ENCODE measurements at regions not wholly inside any gene's neighbourhood (a gene's known extent, or its start where the extent isn't known, plus 50 kb on each side); places are given as distances from the start of the nearest gene placed in this dataset.

GRCh38 chr20:50387218-50387995 is 122.8 kb upstream of the PTPN1 start:
- Histone ChIP-seq H3K9me3 (ENCODE audit: control insufficient read depth in 1 of 2, low read length in 2 of 2) (no peaks in the 10 kb centered on the region), H3K9ac (ENCODE audit: low read depth in 1 of 2, low read length in 2 of 2) (no peak overlapping the region), H3K27me3 (ENCODE audit: control insufficient read depth in 1 of 2, insufficient read depth in 2 of 2, low read length in 2 of 2) (no peaks in the 10 kb centered on the region), H3K4me3 (ENCODE audit: low read depth in 1 of 2, low read length in 2 of 2) (no peak overlapping the region), H3K27ac (ENCODE audit: low read depth, low read length) (no peak overlapping the region), H3K4me1 (ENCODE audit: control insufficient read depth in 1 of 2, insufficient read depth in 2 of 2, low read length in 2 of 2) (peaks cover 51 to 78% of the 10 kb centered on the region in 2 donors), H3K36me3 (ENCODE audit: control insufficient read depth in 1 of 2, insufficient read depth in 2 of 2, low read length in 2 of 2) (no peaks in the 10 kb centered on the region)

- Histone ChIP-seq H3K36me3 (ENCODE audit: control insufficient read depth in 1 of 2, insufficient read depth in 2 of 2, low read length in 2 of 2) (no peaks in the 10 kb centered on the region), H3K27ac (ENCODE audit: low read depth, low read length) (no peak overlapping the region), H3K9me3 (ENCODE audit: control insufficient read depth in 1 of 2, low read length in 2 of 2) (no peaks in the 10 kb centered on the region), H3K27me3 (ENCODE audit: control insufficient read depth in 1 of 2, insufficient read depth in 2 of 2, low read length in 2 of 2) (no peaks in the 10 kb centered on the region), H3K4me3 (ENCODE audit: low read depth in 1 of 2, low read length in 2 of 2) (no peak overlapping the region), H3K4me1 (ENCODE audit: control insufficient read depth in 1 of 2, insufficient read depth in 2 of 2, low read length in 2 of 2) (peaks cover 47 to 73% of the 10 kb centered on the region in 2 donors), H3K9ac (ENCODE audit: low read depth in 1 of 2, low read length in 2 of 2) (no peak overlapping the region)
Measured at GRCh38 chr20:50387996-50388332, 122.2 kb upstream of the PTPN1 start.

- no peak overlapping the region for H3K4me3 ChIP-seq (ENCODE audit: low read depth in 1 of 2, low read length in 2 of 2)
- H3K27me3 ChIP-seq (ENCODE audit: control insufficient read depth in 1 of 2, insufficient read depth in 2 of 2, low read length in 2 of 2), result no peaks in the 10 kb centered on the region
- H3K4me1 ChIP-seq (ENCODE audit: control insufficient read depth in 1 of 2, insufficient read depth in 2 of 2, low read length in 2 of 2), result peaks cover 45 to 67% of the 10 kb centered on the region in 2 donors
- no peak overlapping the region for H3K9ac ChIP-seq (ENCODE audit: low read depth in 1 of 2, low read length in 2 of 2)
- H3K9me3 ChIP-seq (ENCODE audit: control insufficient read depth in 1 of 2, low read length in 2 of 2), result no peaks in the 10 kb centered on the region
- H3K27ac ChIP-seq (ENCODE audit: low read depth, low read length), result peak overlapping the region; percentile 5
- H3K36me3 ChIP-seq (ENCODE audit: control insufficient read depth in 1 of 2, insufficient read depth in 2 of 2, low read length in 2 of 2), result no peaks in the 10 kb centered on the region
Measured at GRCh38 chr20:50388733-50389437, 121.3 kb upstream of the PTPN1 start.

GRCh38 chr20:50389438-50389807 is 120.8 kb upstream of the PTPN1 start:
- Histone ChIP-seq H3K4me1 (ENCODE audit: control insufficient read depth in 1 of 2, insufficient read depth in 2 of 2, low read length in 2 of 2) (peaks cover 45 to 69% of the 10 kb centered on the region in 2 donors), H3K9me3 (ENCODE audit: control insufficient read depth in 1 of 2, low read length in 2 of 2) (no peaks in the 10 kb centered on the region), H3K27me3 (ENCODE audit: control insufficient read depth in 1 of 2, insufficient read depth in 2 of 2, low read length in 2 of 2) (no peaks in the 10 kb centered on the region), H3K9ac (ENCODE audit: low read depth in 1 of 2, low read length in 2 of 2) (no peak overlapping the region), H3K36me3 (ENCODE audit: control insufficient read depth in 1 of 2, insufficient read depth in 2 of 2, low read length in 2 of 2) (no peaks in the 10 kb centered on the region), H3K4me3 (ENCODE audit: low read depth in 1 of 2, low read length in 2 of 2) (no peak overlapping the region), H3K27ac (ENCODE audit: low read depth, low read length) (no peak overlapping the region)

- Histone ChIP-seq H3K27ac (ENCODE audit: low read depth, low read length) (no peak overlapping the region), H3K36me3 (ENCODE audit: control insufficient read depth in 1 of 2, insufficient read depth in 2 of 2, low read length in 2 of 2) (no peaks in the 10 kb centered on the region), H3K4me1 (ENCODE audit: control insufficient read depth in 1 of 2, insufficient read depth in 2 of 2, low read length in 2 of 2) (peaks cover 40 to 67% of the 10 kb centered on the region in 2 donors), H3K9me3 (ENCODE audit: control insufficient read depth in 1 of 2, low read length in 2 of 2) (no peaks in the 10 kb centered on the region), H3K9ac (ENCODE audit: low read depth in 1 of 2, low read length in 2 of 2) (peak overlapping the region in 1 of 2 donors; percentile 22), H3K4me3 (ENCODE audit: low read depth in 1 of 2, low read length in 2 of 2) (no peak overlapping the region), H3K27me3 (ENCODE audit: control insufficient read depth in 1 of 2, insufficient read depth in 2 of 2, low read length in 2 of 2) (no peaks in the 10 kb centered on the region)
Measured at GRCh38 chr20:50389808-50390684, 120.1 kb upstream of the PTPN1 start.

GRCh38 chr20:50390685-50391443 is 119.3 kb upstream of the PTPN1 start:
- no peaks in the 10 kb centered on the region for H3K36me3 ChIP-seq (ENCODE audit: control insufficient read depth in 1 of 2, insufficient read depth in 2 of 2, low read length in 2 of 2)
- H3K4me3 ChIP-seq (ENCODE audit: low read depth in 1 of 2, low read length in 2 of 2), result no peak overlapping the region
- peaks cover 37 to 68% of the 10 kb centered on the region in 2 donors for H3K4me1 ChIP-seq (ENCODE audit: control insufficient read depth in 1 of 2, insufficient read depth in 2 of 2, low read length in 2 of 2)
- H3K27me3 ChIP-seq (ENCODE audit: control insufficient read depth in 1 of 2, insufficient read depth in 2 of 2, low read length in 2 of 2), result no peaks in the 10 kb centered on the region
- no peaks in the 10 kb centered on the region for H3K9me3 ChIP-seq (ENCODE audit: control insufficient read depth in 1 of 2, low read length in 2 of 2)
- no peak overlapping the region for H3K27ac ChIP-seq (ENCODE audit: low read depth, low read length)
- peak overlapping the region in 1 of 2 donors; percentile 22 for H3K9ac ChIP-seq (ENCODE audit: low read depth in 1 of 2, low read length in 2 of 2)

GRCh38 chr20:50391444-50392137 is 118.6 kb upstream of the PTPN1 start:
- Histone ChIP-seq H3K9me3 (ENCODE audit: control insufficient read depth in 1 of 2, low read length in 2 of 2) (no peaks in the 10 kb centered on the region), H3K36me3 (ENCODE audit: control insufficient read depth in 1 of 2, insufficient read depth in 2 of 2, low read length in 2 of 2) (no peaks in the 10 kb centered on the region), H3K27me3 (ENCODE audit: control insufficient read depth in 1 of 2, insufficient read depth in 2 of 2, low read length in 2 of 2) (no peaks in the 10 kb centered on the region), H3K27ac (ENCODE audit: low read depth, low read length) (no peak overlapping the region), H3K4me3 (ENCODE audit: low read depth in 1 of 2, low read length in 2 of 2) (no peak overlapping the region), H3K9ac (ENCODE audit: low read depth in 1 of 2, low read length in 2 of 2) (no peak overlapping the region), H3K4me1 (ENCODE audit: control insufficient read depth in 1 of 2, insufficient read depth in 2 of 2, low read length in 2 of 2) (peaks cover 37 to 64% of the 10 kb centered on the region in 2 donors)

- Histone ChIP-seq H3K4me1 (ENCODE audit: control insufficient read depth in 1 of 2, insufficient read depth in 2 of 2, low read length in 2 of 2) (peaks cover 37 to 59% of the 10 kb centered on the region in 2 donors), H3K9ac (ENCODE audit: low read depth in 1 of 2, low read length in 2 of 2) (no peak overlapping the region), H3K27me3 (ENCODE audit: control insufficient read depth in 1 of 2, insufficient read depth in 2 of 2, low read length in 2 of 2) (no peaks in the 10 kb centered on the region), H3K36me3 (ENCODE audit: control insufficient read depth in 1 of 2, insufficient read depth in 2 of 2, low read length in 2 of 2) (no peaks in the 10 kb centered on the region), H3K9me3 (ENCODE audit: control insufficient read depth in 1 of 2, low read length in 2 of 2) (no peaks in the 10 kb centered on the region), H3K4me3 (ENCODE audit: low read depth in 1 of 2, low read length in 2 of 2) (no peak overlapping the region), H3K27ac (ENCODE audit: low read depth, low read length) (no peak overlapping the region)
Measured at GRCh38 chr20:50392138-50392866, 117.9 kb upstream of the PTPN1 start.

GRCh38 chr20:50393242-50393641 is 116.9 kb upstream of the PTPN1 start:
- Histone ChIP-seq H3K9me3 (ENCODE audit: control insufficient read depth in 1 of 2, low read length in 2 of 2) (no peaks in the 10 kb centered on the region), H3K4me1 (ENCODE audit: control insufficient read depth in 1 of 2, insufficient read depth in 2 of 2, low read length in 2 of 2) (peaks cover 29 to 50% of the 10 kb centered on the region in 2 donors), H3K27me3 (ENCODE audit: control insufficient read depth in 1 of 2, insufficient read depth in 2 of 2, low read length in 2 of 2) (no peaks in the 10 kb centered on the region), H3K4me3 (ENCODE audit: low read depth in 1 of 2, low read length in 2 of 2) (no peak overlapping the region), H3K36me3 (ENCODE audit: control insufficient read depth in 1 of 2, insufficient read depth in 2 of 2, low read length in 2 of 2) (no peaks in the 10 kb centered on the region), H3K27ac (ENCODE audit: low read depth, low read length) (no peak overlapping the region), H3K9ac (ENCODE audit: low read depth in 1 of 2, low read length in 2 of 2) (no peak overlapping the region)

Data from duodenal mucosa (tissue), 2 donors.